HG03342 (cell line): ENCODE measurements at regions not wholly inside any gene's neighbourhood (a gene's known extent, or its start where the extent isn't known, plus 50 kb on each side); places are given as distances from the start of the nearest gene placed in this dataset.
"Not testable (repeated sequence)": the region's sequence is repeated elsewhere in the genome, so short reads cannot be mapped to it uniquely, and the experiment has no call there.

Source experiments
- ATAC-seq: cut with Tn5 transposase; IDR thresholded peaks from one replicate; pipeline ENCODE4 v1.9.1; 2021; ENCODE audit warnings: mild to moderate bottlenecking, moderate library complexity; ENCODE audit not compliant: unreplicated experiment

DNA sequence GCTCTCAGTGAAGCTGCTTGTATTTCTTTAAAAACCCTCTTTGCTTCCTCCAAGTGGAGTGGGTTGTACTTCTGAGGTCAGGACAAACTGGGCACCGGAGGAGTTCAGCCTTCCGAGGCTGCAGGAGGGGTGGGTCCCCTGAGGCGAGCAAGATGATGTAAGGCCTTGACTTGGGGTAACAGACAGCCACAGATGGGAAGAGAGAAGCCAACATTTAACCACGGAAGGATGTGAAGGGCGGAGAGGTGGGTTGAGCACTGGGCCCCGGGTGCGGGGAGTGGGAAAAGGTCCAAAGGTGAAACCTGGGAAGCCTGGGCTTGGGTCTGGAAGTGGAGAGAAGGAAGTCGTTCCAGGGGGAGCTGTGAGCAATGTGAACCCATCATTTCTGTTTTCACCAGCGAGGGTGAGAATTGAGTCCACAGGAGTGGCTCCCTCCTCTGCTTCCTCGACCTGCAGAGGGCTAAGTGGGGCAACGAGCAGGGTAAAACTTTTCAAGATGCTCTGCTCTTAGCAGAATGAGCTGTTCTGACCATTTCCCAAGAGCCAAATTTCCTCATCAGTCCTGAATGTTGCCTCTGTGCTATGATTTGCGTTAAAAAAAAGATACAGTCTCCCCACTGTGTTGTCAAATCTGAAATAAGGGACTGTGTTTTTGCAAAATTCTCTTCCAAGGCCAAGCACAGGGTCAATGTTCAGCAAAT, 137.7 kb upstream of the CRHR1 start:
- no peak for ATAC-seq

- no peak for ATAC-seq
Measured at GRCh38 chr17:45648642-45649041, 135.5 kb upstream of the CRHR1 start.

DNA sequence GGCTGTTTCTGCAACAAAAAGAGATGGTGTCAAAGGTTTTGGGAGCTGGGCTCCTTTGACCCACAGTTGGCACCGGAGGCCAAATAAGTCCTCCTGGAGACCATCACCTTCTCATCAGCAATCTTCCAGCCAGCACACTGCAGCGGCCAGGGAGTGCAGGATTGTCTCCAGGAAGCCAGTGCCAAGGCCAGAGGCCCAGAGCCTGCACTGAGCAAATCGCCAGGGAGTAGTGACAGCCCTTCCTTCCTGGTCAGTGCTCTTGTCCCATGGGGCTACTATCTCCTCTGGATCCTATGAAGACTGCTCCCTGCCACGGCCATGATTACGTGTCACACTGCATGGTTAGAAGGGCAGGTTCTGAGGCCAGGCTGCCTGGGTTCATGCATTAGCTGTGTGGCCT, 134.3 kb upstream of the CRHR1 start:
- ATAC-seq = no peak

DNA sequence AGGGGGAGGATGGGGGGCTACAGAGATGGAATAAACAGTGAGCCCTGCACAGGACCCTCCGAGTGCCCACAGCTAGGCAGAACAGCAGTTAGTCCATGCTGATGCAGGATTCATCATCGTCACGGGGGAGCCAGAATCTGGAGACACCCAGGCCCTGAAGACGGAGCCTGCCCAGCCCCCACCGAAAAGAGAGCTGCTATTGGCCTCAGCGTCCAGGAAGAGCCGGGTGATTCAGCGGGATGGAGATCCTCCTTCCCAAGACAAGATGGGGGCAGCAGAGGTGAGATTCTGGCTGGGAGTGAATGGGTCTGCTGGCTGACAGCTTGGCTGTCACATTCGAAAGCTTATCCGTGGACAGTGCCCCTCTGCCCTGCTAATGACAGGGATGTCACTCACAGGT, 133.6 kb upstream of the CRHR1 start:
- no peak for ATAC-seq

DNA sequence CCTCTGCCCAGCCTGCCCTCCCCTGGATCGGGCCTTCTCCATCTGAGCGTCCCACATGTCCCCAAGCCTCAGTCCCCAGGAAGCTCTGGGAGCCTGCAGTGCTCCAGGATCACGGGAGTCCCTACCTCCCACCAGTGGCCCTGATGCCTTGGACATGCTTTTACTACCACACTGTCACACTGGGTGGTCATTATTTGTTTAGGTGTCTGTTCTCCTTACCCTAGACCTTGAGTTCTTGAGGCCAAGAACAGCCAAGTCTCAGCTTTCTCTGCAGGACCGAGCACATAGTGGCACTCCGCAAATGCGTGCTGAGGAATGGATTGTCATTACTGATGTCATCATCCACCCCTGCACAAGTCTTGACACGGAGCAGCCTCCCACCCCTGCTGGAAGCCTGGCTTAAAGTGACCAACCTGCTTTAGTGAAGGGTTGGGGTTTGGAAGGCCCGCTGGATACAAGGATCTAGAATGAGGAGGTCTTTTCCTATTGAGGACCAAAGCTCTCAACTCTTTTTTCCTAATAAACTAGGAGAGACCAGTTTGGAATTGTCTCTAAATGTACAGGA, 132.9 kb upstream of the CRHR1 start:
- no peak for ATAC-seq

- no peak for ATAC-seq
Measured at GRCh38 chr17:45653616-45654015, 130.5 kb upstream of the CRHR1 start.

GRCh38 chr17:45656527-45657181, 127.5 kb upstream of the CRHR1 start:
- no peak for ATAC-seq

DNA sequence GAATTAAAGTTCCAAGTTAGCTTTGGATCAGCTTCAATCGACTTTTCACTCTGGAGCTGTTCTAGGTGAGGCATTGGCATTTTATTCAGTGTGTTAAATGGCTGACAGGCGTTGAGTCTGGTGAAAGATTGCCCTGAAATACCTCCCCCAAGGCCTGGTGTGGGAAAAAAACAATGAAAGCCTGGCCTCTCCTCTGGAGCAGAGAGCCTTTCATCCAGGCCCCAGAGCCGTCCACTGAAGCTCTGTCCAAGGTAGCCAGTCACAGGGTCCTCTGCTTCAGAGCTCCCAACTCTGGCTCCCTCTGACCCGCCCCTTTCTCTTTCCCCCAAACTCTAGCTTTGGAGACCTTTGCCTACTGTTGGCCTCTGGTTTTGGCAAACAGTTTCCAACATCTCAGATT, 123.6 kb upstream of the CRHR1 start:
- ATAC-seq = no peak

- ATAC-seq = no peak
Measured at GRCh38 chr17:45662432-45662831, 121.7 kb upstream of the CRHR1 start.

- no peak for ATAC-seq
Measured at GRCh38 chr17:45663772-45664171, 120.3 kb upstream of the CRHR1 start.

DNA sequence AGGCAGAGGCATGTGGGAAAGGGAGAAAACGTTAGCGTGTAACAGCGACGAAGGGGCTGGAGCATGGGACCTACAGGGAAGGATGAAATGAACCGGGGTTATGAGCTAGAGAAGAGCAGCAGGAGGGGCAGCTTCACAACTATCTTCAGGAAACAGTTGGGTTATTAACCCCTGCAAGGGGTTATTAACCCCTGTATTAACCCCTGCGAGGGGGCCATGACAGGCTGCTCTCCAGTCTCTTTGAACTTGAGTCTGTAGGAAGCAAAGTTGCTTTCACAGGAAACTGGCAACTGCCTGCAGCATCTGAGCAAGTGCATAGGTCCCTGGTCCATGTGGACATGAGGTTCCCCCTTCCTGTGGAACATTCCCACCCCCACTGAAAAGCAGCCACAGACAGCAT, 119.2 kb upstream of the CRHR1 start:
- ATAC-seq = no peak

- no peak for ATAC-seq
Measured at GRCh38 chr17:45666046-45666600, 118.0 kb upstream of the CRHR1 start.

- ATAC-seq = no peak
Measured at GRCh38 chr17:45666641-45667040, 117.5 kb upstream of the CRHR1 start.

GRCh38 chr17:45667591-45668171, 116.4 kb upstream of the CRHR1 start:
- no peak for ATAC-seq

- ATAC-seq = no peak
Measured at GRCh38 chr17:45668316-45668715, 115.8 kb upstream of the CRHR1 start.

GRCh38 chr17:45672301-45672700, 111.8 kb upstream of the CRHR1 start:
- no peak for ATAC-seq

DNA sequence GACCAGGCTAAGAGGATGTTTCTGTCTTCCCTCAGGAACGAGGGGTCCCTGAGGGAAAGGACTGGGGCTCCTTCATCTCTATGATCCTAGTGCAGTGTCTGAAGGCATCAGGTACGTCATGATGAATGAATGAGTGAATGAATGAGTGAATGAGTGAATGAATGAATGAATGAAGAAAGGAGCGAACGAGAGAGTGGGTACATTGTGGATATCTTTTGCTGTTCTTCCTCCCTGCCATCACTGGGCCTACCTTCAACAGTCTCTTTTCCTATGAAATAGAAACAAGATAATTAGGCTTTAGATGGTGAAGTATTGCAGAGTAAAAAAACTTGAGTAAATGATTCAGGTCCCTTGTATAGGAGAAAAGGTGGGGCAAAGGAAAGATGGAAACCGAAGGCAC, 111.3 kb upstream of the CRHR1 start:
- ATAC-seq = no peak

- not testable (repeated sequence) for ATAC-seq
Measured at GRCh38 chr17:45673759-45674158, 110.4 kb upstream of the CRHR1 start.

- ATAC-seq = no peak
Measured at GRCh38 chr17:45675012-45675411, 109.1 kb upstream of the CRHR1 start.

- ATAC-seq = no peak
Measured at GRCh38 chr17:45675892-45676291, 108.2 kb upstream of the CRHR1 start.

GRCh38 chr17:45676695-45677094, 107.4 kb upstream of the CRHR1 start:
- no peak for ATAC-seq

DNA sequence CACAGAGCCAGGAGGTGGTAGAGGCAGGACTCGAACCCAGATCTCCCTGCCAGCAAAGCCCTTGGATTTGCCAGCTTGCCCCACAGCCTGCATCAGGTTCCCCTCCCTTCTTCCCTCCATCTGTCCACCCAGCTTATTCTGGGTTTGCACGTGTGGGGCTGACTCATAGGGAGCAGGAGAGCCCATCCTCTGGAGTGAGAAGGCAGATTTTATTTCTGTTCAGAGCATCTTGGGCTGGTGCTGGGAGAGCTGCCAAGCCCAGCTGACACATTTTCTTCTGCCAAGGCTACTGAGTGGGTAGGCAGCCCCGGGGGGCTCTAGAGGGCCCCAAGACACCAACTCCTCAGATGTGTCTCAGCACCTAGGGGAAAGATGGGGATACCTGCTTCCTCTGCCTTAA, 106.3 kb upstream of the CRHR1 start:
- no peak for ATAC-seq
